ENCODE measurements at regions not wholly inside any gene's neighbourhood (a gene's known extent, or its start where the extent isn't known, plus 50 kb on each side); places are given as distances from the start of the nearest gene placed in this dataset.
A peak's percentile ranks its signal among the peaks of the same experiment; 100 is the strongest.
"Not testable (repeated sequence)": the region's sequence is repeated elsewhere in the genome, so short reads cannot be mapped to it uniquely, and the experiment has no call there.

GRCh38 chr5:133881576-133882388 is 86.6 kb downstream of the C5orf15 start:
- DNase-seq: no peak

DNA sequence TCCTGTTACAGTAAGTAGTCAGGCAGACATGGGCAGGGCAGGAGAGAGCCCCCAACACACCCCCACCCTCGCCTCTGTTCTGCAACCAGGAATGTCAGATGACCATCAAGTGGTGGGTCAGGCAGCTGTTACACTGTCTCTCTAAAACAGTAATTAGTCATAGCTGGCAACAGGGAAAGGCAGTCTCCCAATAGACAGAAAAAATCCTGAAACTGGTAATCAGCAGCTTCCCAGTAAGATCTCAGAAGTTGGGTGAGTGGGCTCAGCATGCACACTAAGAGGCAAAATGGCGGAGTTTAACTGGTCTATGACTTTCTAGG is 90.2 kb downstream of the C5orf15 start:
- no peak for DNase-seq

- no peak for DNase-seq
Measured at GRCh38 chr5:133877351-133878235, 90.8 kb downstream of the C5orf15 start.

DNA sequence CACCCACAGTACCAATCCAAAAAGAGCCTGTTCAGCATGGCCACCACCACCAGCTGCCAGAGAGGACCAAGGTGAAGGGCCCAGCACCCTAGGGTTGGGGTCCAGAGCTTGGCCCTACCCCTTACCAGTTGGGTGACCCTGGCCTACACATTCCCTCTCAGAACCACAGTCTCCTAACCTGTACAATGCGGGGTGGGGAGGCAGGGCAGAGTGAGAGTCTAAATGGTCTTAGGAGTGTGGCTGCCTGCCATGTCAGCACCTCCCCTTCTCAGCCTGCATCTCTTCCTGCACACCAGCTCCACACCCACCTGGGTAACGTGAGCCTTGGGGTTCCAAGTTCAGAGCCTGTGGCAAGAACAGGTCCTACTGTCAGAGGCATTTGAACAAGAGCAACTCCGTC is 92.2 kb downstream of the C5orf15 start:
- DNase-seq: no peak

GRCh38 chr5:133875179-133875578 is 93.2 kb downstream of the C5orf15 start:
- DNase-seq: no peak

DNA sequence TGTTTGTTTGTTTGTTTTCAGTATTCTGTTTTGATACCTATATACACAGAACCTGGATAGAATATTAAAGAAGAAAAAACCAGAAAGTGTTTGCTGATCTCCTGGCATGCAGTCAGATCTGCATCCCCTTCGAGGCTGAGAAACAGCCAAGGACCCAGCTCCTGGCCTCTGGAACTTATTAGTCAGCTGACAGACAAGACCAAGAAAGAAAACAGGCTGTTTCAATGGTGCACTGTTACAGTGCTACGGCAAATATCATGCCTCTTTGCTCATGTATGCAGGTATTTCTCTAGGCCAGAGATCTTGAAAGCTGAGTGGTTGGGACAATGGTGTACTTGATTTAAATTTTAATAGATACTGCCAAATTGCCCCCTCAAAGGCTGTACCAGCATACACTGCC is 95.0 kb downstream of the C5orf15 start:
- DNase-seq: no peak

- no peak for DNase-seq
Measured at GRCh38 chr5:133870661-133871060, 97.8 kb downstream of the C5orf15 start.

DNA sequence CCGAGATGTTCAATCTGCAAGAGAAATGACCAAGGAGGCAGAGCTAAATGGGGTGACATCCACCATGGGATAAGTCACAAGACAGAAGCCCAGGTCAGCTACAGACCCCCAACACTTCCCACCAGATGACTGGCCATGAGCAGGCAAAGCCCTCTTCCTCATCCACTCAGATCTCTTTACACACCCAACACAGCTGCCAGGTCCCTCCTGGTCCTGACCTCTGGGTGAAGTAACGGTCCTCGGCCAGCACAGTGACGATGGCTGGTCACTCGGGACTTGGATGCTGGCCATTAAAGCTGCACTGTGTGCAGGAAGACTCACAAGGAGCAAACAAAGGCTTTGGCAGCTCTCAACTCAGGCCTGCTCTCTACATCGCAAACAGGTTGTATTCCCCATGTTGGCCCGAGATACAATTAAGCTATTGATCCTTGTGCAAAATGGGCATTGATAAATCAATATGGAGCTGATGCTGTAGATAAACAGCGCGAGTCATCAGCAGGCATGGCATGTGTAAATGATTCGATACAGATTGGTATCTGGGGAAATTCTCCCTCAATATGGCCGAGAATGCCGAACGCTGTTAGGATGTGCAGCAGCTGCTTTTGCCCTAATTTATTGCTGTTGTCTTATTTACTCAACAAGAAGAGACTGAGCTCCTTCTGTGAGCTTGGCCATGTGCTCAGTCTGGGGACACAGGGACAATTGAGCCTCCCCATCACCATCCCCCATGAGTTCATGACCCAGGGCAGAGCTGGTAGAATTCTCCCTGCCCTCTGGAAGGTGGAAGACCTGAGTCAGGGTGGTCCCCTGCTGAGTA is 98.7 kb downstream of the C5orf15 start:
- DNase-seq: no peak

DNA sequence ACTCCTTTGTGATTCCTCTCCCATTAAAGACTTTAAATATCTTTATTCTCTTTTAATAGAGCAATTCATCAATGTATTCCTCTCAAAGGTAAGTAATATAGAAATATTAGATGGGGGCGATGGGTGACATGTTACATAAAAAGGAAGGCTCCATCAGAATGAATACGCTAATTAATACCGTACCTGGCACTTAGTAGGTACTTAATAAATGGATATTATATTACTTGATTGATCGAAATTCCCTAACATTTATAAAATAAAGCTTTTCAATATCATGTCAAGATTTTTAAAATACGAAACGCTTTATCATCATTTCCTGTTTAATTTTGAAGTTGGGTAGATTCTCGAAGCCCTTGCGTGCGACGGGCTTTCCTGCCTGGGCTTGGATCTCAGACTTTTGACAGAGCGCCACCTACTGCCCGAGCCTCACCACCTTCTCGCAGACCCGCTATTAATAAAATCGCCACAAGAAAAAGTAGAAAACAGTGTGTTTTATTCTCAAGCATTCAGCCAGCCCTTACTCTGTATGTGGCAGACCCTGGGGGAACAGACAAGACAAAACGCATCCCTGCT is 99.4 kb downstream of the C5orf15 start:
- peak; percentile 40 for DNase-seq

GRCh38 chr5:133867851-133868545 is 100.4 kb downstream of the C5orf15 start:
- no peak for DNase-seq

DNA sequence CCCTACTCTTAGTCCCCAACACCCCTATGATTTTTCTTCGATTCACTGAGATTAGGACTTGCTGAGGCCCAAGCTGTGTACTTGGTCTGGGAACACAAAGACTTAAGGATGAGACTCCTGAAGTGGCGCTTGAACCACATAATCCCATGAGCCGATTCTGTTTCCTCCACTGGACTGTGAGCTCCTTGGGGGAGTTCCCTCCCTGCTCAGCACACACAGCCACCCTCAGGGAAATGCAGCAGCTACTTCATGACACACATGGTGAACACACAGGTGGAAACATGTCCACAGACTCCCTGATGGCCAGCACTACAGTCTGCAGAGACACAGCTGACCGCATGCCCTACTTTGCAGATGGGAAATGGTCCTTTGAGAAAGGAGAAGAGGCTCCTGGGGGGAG is 101.1 kb downstream of the C5orf15 start:
- DNase-seq: no peak

- DNase-seq: no peak
Measured at GRCh38 chr5:133866903-133867245, 101.6 kb downstream of the C5orf15 start.

- no peak for DNase-seq
Measured at GRCh38 chr5:133866160-133866902, 102.1 kb downstream of the C5orf15 start.

DNA sequence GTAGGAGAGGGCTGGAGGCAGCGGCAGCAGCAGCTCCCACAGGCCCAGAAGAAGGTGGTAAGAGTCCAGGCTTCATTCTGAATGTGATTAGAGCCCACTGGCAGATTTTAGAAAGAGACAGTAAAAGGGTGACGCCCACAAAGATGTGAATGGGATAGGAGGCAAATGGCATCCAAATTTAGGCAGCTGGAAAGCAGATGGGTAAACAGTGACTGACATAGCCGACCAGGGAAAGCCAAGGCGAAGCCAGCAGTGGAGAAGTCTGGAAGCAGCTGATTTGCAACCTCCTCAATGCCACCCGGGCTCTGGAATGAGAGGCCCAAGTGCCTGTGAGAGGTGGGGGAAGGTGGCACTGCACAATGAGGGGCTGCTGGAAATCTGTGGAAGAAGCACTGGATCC is 103.3 kb downstream of the C5orf15 start:
- no peak for DNase-seq

GRCh38 chr5:133864711-133865110 is 103.7 kb downstream of the C5orf15 start:
- DNase-seq: no peak

DNA sequence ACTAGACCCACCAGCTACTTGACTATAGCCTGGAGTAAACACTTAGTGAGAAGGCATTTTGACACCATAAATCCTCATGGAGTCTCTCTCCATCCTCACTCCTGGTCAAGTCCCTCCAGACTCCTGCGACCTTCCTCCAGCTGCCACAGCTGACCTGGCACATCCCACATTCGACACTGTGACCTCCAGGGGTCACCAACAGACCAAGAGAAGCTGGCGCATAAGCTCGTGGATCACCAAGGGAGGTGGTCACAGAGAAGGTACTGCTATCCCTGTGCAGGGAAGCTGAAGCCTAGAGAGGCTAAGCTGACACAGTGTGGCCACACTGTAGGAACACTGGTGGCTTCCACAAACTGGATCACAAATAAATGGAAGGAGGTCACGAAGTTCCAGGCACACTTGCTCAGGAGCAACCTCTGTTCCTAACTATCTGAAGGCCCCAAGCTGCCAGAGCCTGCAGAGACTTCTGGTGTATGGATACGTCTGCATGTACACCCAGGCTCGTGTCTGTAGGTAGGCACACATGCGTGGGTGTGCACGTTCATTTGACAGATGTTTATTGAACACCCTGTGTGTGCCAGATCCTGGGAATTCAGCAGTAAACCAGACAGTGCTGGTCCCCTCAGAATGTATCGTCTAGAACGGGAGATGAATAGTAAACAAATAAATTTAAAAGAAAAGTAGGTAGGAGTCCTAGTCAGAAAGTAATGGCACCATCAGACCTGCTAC is 104.4 kb downstream of the C5orf15 start:
- no peak for DNase-seq

DNA sequence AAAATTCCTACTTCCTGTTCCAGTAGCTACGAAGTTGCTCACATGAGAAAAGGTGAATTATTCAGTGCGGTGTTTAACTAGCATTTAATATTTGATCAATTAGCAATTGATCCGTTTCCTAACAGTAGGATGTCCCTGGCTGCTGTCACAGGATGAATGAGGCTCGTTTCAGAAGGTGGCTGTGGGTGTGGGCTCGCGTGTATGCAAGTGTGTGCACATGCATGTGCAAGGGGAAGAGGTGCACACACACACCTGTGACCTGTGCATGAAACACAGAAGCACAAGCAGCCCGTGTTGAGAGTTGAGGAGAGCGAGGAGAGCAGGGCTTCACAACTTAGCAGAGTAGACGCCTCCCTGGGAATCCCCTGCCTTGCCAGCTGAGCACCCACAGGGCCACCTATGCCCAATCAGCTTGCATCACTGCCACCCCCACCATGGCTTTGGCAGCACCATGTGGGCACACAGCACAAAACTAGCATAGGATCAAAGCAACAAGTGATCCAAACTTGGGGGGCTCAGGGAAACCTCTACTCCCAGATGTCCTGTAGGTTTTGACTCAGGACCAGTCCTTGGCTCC is 107.2 kb downstream of the C5orf15 start:
- no peak for DNase-seq

DNA sequence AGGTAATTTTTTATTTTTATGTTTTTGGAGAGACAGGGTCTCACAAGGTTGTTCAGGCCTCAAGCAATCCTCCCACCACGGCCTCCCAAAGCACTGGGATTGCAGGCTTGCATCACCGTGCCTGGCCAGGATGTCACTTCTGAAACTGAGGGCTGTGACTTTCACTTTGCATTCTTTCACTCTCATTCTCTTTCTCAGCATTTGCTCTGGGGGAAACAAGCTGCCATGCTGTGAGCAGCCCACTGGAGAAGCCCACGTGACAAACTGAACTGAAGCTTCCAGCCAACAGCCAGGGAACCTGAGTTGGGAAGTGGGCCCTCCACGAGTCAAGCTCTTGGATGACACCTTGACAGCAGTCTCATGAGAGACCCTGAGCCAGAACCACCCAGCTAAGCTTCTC is 109.4 kb downstream of the C5orf15 start:
- DNase-seq: no peak

DNA sequence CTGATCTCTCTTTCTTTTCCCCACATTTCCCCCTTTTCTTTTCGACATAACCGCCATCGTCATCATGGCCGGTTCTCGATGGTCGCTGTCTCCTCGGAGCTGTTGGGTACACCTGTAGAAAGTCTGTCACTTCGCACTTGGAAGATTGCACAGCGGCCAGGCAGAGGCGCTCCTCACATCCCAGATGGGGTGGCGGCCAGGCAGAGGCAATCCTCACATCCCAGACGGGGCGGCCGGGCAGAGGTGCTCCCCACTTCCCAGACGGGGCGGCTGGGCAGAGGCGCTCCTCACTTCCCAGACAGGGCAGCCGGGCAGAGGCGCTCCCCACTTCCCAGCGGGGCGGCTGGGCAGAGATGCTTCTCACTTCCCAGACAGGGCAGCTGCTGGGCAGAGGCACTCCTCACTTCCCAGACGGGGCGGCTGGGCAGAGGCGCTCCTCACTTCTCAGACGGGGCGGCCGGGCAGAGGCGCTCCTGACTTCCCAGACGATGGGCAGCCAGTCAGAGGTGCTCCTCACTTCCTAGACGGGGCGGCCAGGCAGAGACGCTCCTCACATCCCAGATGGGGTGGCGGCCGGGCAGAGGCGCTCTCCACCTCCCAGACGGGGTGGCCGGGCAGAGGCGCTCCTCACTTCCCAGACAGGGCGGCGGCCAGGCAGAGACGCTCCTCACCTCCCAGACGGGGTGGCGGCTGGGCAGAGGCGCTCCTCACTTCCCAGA is 110.7 kb downstream of the C5orf15 start:
- DNase-seq: not testable (repeated sequence)

- no peak for DNase-seq
Measured at GRCh38 chr5:133854554-133854953, 113.9 kb downstream of the C5orf15 start.

All from central memory CD4-positive, alpha-beta T cell (primary cell).